ENCODE measurements at regions not wholly inside any gene's neighbourhood (a gene's known extent, or its start where the extent isn't known, plus 50 kb on each side); places are given as distances from the start of the nearest gene placed in this dataset.

DNA sequence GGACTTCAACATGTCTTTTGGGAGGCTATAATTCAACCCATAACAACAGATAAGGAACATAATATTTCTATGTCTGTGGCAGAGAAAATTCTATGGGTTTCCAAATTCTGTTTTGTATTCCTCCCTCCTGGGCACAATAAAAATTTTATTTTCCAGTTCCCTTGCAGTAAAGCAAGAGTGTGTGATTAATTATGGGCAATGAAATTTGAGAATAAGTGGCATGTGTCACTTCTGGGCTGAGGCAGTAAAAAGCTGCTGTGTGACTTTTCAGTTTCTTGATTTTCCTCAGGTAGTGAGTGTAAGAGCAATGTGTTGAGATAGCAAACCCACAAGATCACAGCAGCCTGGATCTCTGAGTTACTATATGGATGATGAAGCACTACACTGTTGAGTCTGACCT lies 216.4 kb downstream of the MEIS1 start:
- TF ChIP-seq EP300 (IDR thresholded peaks at IDR 0.05) (no peak), POLR2A (IDR thresholded peaks at IDR 0.05) (no peak), POLR2AphosphoS5 (IDR thresholded peaks at IDR 0.05) (no peak)
- TF ChIP-seq, protein P1, sequence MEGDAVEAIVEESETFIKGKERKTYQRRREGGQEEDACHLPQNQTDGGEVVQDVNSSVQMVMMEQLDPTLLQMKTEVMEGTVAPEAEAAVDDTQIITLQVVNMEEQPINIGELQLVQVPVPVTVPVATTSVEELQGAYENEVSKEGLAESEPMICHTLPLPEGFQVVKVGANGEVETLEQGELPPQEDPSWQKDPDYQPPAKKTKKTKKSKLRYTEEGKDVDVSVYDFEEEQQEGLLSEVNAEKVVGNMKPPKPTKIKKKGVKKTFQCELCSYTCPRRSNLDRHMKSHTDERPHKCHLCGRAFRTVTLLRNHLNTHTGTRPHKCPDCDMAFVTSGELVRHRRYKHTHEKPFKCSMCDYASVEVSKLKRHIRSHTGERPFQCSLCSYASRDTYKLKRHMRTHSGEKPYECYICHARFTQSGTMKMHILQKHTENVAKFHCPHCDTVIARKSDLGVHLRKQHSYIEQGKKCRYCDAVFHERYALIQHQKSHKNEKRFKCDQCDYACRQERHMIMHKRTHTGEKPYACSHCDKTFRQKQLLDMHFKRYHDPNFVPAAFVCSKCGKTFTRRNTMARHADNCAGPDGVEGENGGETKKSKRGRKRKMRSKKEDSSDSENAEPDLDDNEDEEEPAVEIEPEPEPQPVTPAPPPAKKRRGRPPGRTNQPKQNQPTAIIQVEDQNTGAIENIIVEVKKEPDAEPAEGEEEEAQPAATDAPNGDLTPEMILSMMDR (IDR thresholded peaks at IDR 0.05) = no peak
